ENCODE measurements at regions not wholly inside any gene's neighbourhood (a gene's known extent, or its start where the extent isn't known, plus 50 kb on each side); places are given as distances from the start of the nearest gene placed in this dataset.

DNA sequence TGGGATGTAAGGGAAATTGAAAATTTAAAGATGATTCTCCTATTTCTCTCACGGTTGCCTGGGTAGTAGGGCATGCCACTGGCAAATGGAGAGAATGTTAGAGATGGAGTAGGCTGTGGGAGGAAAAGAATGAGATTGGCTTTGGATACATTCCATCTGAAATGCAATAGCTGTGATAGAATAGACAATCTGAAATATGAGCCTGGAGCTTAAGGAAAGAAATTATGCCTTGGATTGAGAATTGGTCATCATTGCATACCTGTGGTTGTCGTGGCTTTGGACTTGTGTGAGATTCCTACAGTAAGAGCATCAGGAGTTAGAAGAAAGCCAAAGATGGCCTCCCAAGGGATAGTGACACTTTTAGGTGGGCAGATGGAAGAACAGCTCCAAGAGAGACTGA, 305.1 kb upstream of the SLC10A2 start:
- Histone ChIP-seq H3K36me3 (no peaks in the 10 kb centered on the region), H3K27ac (no peak overlapping the region), H3K4me3 (no peak overlapping the region), H3K9me3 (ENCODE audit: low read depth) (no peaks in the 10 kb centered on the region), H3K27me3 (no peaks in the 10 kb centered on the region), H3K4me1 (ENCODE audit: low read depth) (no peaks in the 10 kb centered on the region)
- DNase-seq (ENCODE audit: low read depth in 1 of 2, low spot score in 1 of 2): no peak
- TF ChIP-seq, protein P1, sequence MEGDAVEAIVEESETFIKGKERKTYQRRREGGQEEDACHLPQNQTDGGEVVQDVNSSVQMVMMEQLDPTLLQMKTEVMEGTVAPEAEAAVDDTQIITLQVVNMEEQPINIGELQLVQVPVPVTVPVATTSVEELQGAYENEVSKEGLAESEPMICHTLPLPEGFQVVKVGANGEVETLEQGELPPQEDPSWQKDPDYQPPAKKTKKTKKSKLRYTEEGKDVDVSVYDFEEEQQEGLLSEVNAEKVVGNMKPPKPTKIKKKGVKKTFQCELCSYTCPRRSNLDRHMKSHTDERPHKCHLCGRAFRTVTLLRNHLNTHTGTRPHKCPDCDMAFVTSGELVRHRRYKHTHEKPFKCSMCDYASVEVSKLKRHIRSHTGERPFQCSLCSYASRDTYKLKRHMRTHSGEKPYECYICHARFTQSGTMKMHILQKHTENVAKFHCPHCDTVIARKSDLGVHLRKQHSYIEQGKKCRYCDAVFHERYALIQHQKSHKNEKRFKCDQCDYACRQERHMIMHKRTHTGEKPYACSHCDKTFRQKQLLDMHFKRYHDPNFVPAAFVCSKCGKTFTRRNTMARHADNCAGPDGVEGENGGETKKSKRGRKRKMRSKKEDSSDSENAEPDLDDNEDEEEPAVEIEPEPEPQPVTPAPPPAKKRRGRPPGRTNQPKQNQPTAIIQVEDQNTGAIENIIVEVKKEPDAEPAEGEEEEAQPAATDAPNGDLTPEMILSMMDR (IDR thresholded peaks at IDR 0.05; ENCODE audit: low read depth, low read length): no peak

- H3K27ac ChIP-seq: no peak overlapping the region
- no peaks in the 10 kb centered on the region for H3K9me3 ChIP-seq (ENCODE audit: low read depth)
- no peak for DNase-seq (ENCODE audit: low read depth in 1 of 2, low spot score in 1 of 2)
- no peak overlapping the region for H3K4me3 ChIP-seq
- no peaks in the 10 kb centered on the region for H3K4me1 ChIP-seq (ENCODE audit: low read depth)
- H3K36me3 ChIP-seq: no peaks in the 10 kb centered on the region
- TF ChIP-seq, protein P1 (IDR thresholded peaks at IDR 0.05; ENCODE audit: low read depth, low read length): no peak
- no peaks in the 10 kb centered on the region for H3K27me3 ChIP-seq
Measured at GRCh38 chr13:103370790-103371189, 304.6 kb upstream of the SLC10A2 start.

- no peaks in the 10 kb centered on the region for H3K9me3 ChIP-seq (ENCODE audit: low read depth)
- TF ChIP-seq, protein P1 (IDR thresholded peaks at IDR 0.05; ENCODE audit: low read depth, low read length): no peak
- DNase-seq (ENCODE audit: low read depth in 1 of 2, low spot score in 1 of 2): no peak
- no peaks in the 10 kb centered on the region for H3K4me1 ChIP-seq (ENCODE audit: low read depth)
- no peaks in the 10 kb centered on the region for H3K27me3 ChIP-seq
- H3K4me3 ChIP-seq: no peak overlapping the region
- H3K27ac ChIP-seq: no peak overlapping the region
- no peaks in the 10 kb centered on the region for H3K36me3 ChIP-seq
Measured at GRCh38 chr13:103358255-103358932, 292.2 kb upstream of the SLC10A2 start.

DNA sequence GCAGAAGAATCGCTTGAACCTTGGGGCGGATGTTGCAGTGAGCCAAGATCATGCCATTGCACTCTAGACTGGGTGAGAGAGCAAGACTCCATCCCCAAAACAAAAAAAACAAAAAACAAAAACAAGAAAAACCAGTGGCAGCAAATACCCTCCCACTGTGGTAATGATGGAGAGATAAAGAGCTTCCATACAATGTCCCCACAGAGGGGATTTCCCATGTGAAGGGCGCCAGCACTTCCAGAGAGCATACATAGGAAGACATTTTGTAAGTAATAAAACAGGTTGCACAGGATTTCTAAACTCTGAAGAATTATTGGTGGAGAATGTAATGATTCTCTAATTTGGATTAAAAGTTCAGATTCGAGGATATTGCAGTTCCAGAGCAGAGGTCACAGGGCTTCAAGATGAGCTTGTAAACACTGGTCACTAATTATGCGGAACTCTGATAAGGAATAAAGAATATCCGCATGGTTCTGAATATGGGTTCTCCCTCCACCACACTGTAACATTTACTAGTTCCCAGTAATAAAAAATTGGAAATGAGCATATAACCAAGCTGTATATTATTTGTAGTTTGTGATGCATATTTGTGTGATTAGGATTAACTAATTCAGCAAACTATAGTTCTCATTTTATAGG, 290.1 kb upstream of the SLC10A2 start:
- Histone ChIP-seq H3K9me3 (ENCODE audit: low read depth) (no peaks in the 10 kb centered on the region), H3K27ac (no peak overlapping the region), H3K4me1 (ENCODE audit: low read depth) (no peaks in the 10 kb centered on the region), H3K27me3 (no peaks in the 10 kb centered on the region), H3K36me3 (no peaks in the 10 kb centered on the region), H3K4me3 (no peak overlapping the region)
- TF ChIP-seq, protein P1 (IDR thresholded peaks at IDR 0.05; ENCODE audit: low read depth, low read length): no peak
- no peak for DNase-seq (ENCODE audit: low read depth in 1 of 2, low spot score in 1 of 2)

- Histone ChIP-seq H3K4me1 (ENCODE audit: low read depth) (peaks cover 10% of the 10 kb centered on the region), H3K27ac (no peak overlapping the region), H3K9me3 (ENCODE audit: low read depth) (no peaks in the 10 kb centered on the region), H3K27me3 (no peaks in the 10 kb centered on the region), H3K4me3 (no peak overlapping the region), H3K36me3 (no peaks in the 10 kb centered on the region)
- DNase-seq (ENCODE audit: low read depth in 1 of 2, low spot score in 1 of 2): no peak
- TF ChIP-seq, protein P1 (IDR thresholded peaks at IDR 0.05; ENCODE audit: low read depth, low read length): no peak
Measured at GRCh38 chr13:103354171-103354570, 288.0 kb upstream of the SLC10A2 start.

Data from cardiac muscle cell (in vitro differentiated cells and primary cell).